ENCODE measurements at regions not wholly inside any gene's neighbourhood (a gene's known extent, or its start where the extent isn't known, plus 50 kb on each side); places are given as distances from the start of the nearest gene placed in this dataset.

GRCh38 chrX:145533534-145533933, 284.1 kb upstream of the SLITRK2 start:
- TF ChIP-seq, protein P1, sequence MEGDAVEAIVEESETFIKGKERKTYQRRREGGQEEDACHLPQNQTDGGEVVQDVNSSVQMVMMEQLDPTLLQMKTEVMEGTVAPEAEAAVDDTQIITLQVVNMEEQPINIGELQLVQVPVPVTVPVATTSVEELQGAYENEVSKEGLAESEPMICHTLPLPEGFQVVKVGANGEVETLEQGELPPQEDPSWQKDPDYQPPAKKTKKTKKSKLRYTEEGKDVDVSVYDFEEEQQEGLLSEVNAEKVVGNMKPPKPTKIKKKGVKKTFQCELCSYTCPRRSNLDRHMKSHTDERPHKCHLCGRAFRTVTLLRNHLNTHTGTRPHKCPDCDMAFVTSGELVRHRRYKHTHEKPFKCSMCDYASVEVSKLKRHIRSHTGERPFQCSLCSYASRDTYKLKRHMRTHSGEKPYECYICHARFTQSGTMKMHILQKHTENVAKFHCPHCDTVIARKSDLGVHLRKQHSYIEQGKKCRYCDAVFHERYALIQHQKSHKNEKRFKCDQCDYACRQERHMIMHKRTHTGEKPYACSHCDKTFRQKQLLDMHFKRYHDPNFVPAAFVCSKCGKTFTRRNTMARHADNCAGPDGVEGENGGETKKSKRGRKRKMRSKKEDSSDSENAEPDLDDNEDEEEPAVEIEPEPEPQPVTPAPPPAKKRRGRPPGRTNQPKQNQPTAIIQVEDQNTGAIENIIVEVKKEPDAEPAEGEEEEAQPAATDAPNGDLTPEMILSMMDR (IDR thresholded peaks at IDR 0.05; ENCODE audit: poor library complexity), result no peak
- TF ChIP-seq EZH2 (IDR thresholded peaks at IDR 0.05; ENCODE audit: borderline replicate concordance) (no peak), EZH2phosphoT487 (IDR thresholded peaks at IDR 0.05; ENCODE audit: low read depth, severe bottlenecking, unreplicated experiment) (no peak)

Measured in hepatocyte (in vitro differentiated cells).